Stomach (tissue), 8 donors: ENCODE measurements at regions not wholly inside any gene's neighbourhood (a gene's known extent, or its start where the extent isn't known, plus 50 kb on each side); places are given as distances from the start of the nearest gene placed in this dataset.

Source experiments
- DNase-seq, 2 donors: peaks; one replicate each; pipeline versions ENCODE4 v3.0.0 to v3.0.0-alpha.2; 2013 to 2019
- H3K27ac ChIP-seq, 5 donors: fragments of 200-600 bp in 4 of 5; sonication (generic) in 4 of 5; one replicate each; pipeline ENCODE4 v1.5.1; 2013 to 2019; ENCODE audit warnings: mild to moderate bottlenecking in 1 of 5, moderate library complexity in 1 of 5
- H3K27me3 ChIP-seq, 3 donors: fragments of 200-600 bp; sonication (generic); one replicate each; pipeline ENCODE4 v1.5.1; 2017 to 2019; ENCODE audit warnings: mixed run types in 1 of 3
- H3K36me3 ChIP-seq, 4 donors: fragments of 200-600 bp; sonication (generic); 1 replicate in 3 of 4; 2 replicates in 1 of 4; pipeline ENCODE4 v1.5.1; 2016 to 2019
- H3K4me1 ChIP-seq, 4 donors: fragments of 200-600 bp; sonication (generic); one replicate each; pipeline ENCODE4 v1.5.1; 2016 to 2019
- H3K4me3 ChIP-seq, 4 donors: fragments of 200-600 bp; sonication (generic) in 3 of 4; one replicate each; pipeline ENCODE4 v1.5.1; 2016 to 2019; ENCODE audit warnings: mild to moderate bottlenecking in 1 of 4
- H3K9me3 ChIP-seq, 4 donors: fragments of 200-600 bp; sonication (generic); one replicate each; pipeline ENCODE4 v1.5.1; 2016 to 2019
- CTCF ChIP-seq, 7 experiments: fragments of 450-650 bp in 4 of 7; fragments of 200-600 bp in 3 of 7; sonication (generic) in 3 of 7; IDR thresholded peaks; one replicate each; pipeline ENCODE4 v1.5.1; 2016 to 2019; ENCODE audit warnings: antibody characterized with exemption in 7 of 7, control low read depth in 2 of 7, mild to moderate bottlenecking in 1 of 7
- EP300 ChIP-seq: sonication (generic); formaldehyde crosslinking; IDR thresholded peaks from one replicate; pipeline ENCODE4 v1.6.1; 2017; ENCODE audit warnings: antibody characterized with exemption
- POLR2A ChIP-seq, 4 donors: fragments of 450-650 bp; IDR thresholded peaks; one replicate each; pipeline ENCODE4 v1.6.1; 2016; ENCODE audit warnings: antibody characterized with exemption in 4 of 4, control low read depth in 2 of 4, mild to moderate bottlenecking in 1 of 4, moderate library complexity in 1 of 4
- POLR2AphosphoS5 ChIP-seq, 3 donors: sonication (generic); formaldehyde crosslinking; IDR thresholded peaks; one replicate each; pipeline ENCODE4 v1.6.1; 2016; ENCODE audit warnings: antibody characterized with exemption in 3 of 3
- WGBS, 5 donors: extraction: QIAGEN DNeasy Blood & Tissue Kit in 3 of 5; methylation state at CpG; one replicate each; pipeline versions ENCODE4 v1.1.5 to v1.1.7; 2013 to 2018; 5-methylcytosine and 5-hydroxymethylcytosine counted together
- intact Hi-C: fragments of 100-400 bp; cut with DNase I; formaldehyde crosslinking; loops from one replicate; pipeline ENCODE4 v1.15.1; 2023; ENCODE audit warnings: low total_unique reads
- donor health status: healthy with polysubstance abuse.
- donor health status: Bipolar disorder and iron deficiency.
- donor health status: healthy.

- Histone ChIP-seq H3K27me3 (peaks cover 0 to 9% (median 4%) of the 10 kb centered on the region in 3 donors), H3K36me3 (no peaks in the 10 kb centered on the region), H3K27ac (no peak overlapping the region), H3K4me1 (no peaks in the 10 kb centered on the region), H3K9me3 (no peaks in the 10 kb centered on the region), H3K4me3 (no peak overlapping the region)
- DNase-seq, result no peak
- TF ChIP-seq CTCF (IDR thresholded peaks at IDR 0.05) (no peak), EP300 (no peak), POLR2AphosphoS5 (IDR thresholded peaks at IDR 0.05) (no peak), POLR2A (IDR thresholded peaks at IDR 0.05) (no peak)
- 33 to 50% (median 40%) methylated on average over 2 of the region's 2 CpGs for WGBS, 5 donors
- intact Hi-C loops, result no loop called here
Observed at GRCh38 chr20:21632735-21633053, 72.8 kb upstream of the PAX1 start.

- DNase-seq, result no peak
- H3K9me3 ChIP-seq, result no peaks in the 10 kb centered on the region
- TF ChIP-seq POLR2AphosphoS5 (IDR thresholded peaks at IDR 0.05), result no peak
- no peak for TF ChIP-seq CTCF (IDR thresholded peaks at IDR 0.05)
- TF ChIP-seq EP300, result no peak
- TF ChIP-seq POLR2A (IDR thresholded peaks at IDR 0.05), result no peak
- WGBS, 5 donors, result 80 to 86% (median 84%) methylated on average over 7 of the region's 7 CpGs
- no peaks in the 10 kb centered on the region for H3K4me1 ChIP-seq
- peaks cover 0 to 9% (median 4%) of the 10 kb centered on the region in 3 donors for H3K27me3 ChIP-seq
- intact Hi-C loops, result no loop called here
- H3K27ac ChIP-seq, result no peak overlapping the region
- no peak overlapping the region for H3K4me3 ChIP-seq
- no peaks in the 10 kb centered on the region for H3K36me3 ChIP-seq
Observed at GRCh38 chr20:21632031-21632734, 73.3 kb upstream of the PAX1 start.

- intact Hi-C loops, result no loop called here
- peaks cover 0 to 22% (median 4%) of the 10 kb centered on the region in 3 donors for H3K27me3 ChIP-seq
- 50 to 68% (median 61%) methylated on average over 4 of the region's 4 CpGs for WGBS, 5 donors
- H3K9me3 ChIP-seq, result no peaks in the 10 kb centered on the region
- no peaks in the 10 kb centered on the region for H3K4me1 ChIP-seq
- H3K27ac ChIP-seq, result no peak overlapping the region
- H3K36me3 ChIP-seq, result no peaks in the 10 kb centered on the region
- H3K4me3 ChIP-seq, result no peak overlapping the region
- TF ChIP-seq EP300, result no peak
- TF ChIP-seq CTCF (IDR thresholded peaks at IDR 0.05), result no peak
- TF ChIP-seq POLR2A (IDR thresholded peaks at IDR 0.05), result no peak
- TF ChIP-seq POLR2AphosphoS5 (IDR thresholded peaks at IDR 0.05), result no peak
- no peak for DNase-seq
Observed at GRCh38 chr20:21628800-21629199, 76.7 kb upstream of the PAX1 start.

GRCh38 chr20:21623781-21624094 is 81.7 kb upstream of the PAX1 start:
- Histone ChIP-seq H3K4me1 (no peaks in the 10 kb centered on the region), H3K27me3 (peaks cover 0 to 33% (median 0%) of the 10 kb centered on the region in 3 donors), H3K27ac (no peak overlapping the region), H3K9me3 (no peaks in the 10 kb centered on the region), H3K36me3 (no peaks in the 10 kb centered on the region), H3K4me3 (no peak overlapping the region)
- 78 to 94% (median 86%) methylated on average over 1 of the region's 1 CpG for WGBS, 5 donors
- DNase-seq, result no peak
- TF ChIP-seq POLR2A (IDR thresholded peaks at IDR 0.05), result no peak
- TF ChIP-seq CTCF (IDR thresholded peaks at IDR 0.05), result no peak
- no peak for TF ChIP-seq EP300
- no peak for TF ChIP-seq POLR2AphosphoS5 (IDR thresholded peaks at IDR 0.05)
- intact Hi-C loops, result no loop called here
